HAP-1 (cell line): ENCODE measurements at regions not wholly inside any gene's neighbourhood (a gene's known extent, or its start where the extent isn't known, plus 50 kb on each side); places are given as distances from the start of the nearest gene placed in this dataset.
"Not testable (repeated sequence)": the region's sequence is repeated elsewhere in the genome, so short reads cannot be mapped to it uniquely, and the experiment has no call there.

Source experiments
- DNase-seq, 2 experiments: peaks; one replicate each; pipeline ENCODE4 v3.0.0-alpha.2; 2016 to 2020; ENCODE audit warnings: low spot score in 2 of 2
- H3K27me3 ChIP-seq: fragments of 250-450 bp; sonication (Bioruptor Pico); 2 replicates; pipeline ENCODE4 v1.5.1; 2020; ENCODE audit warnings: low read depth, mild to moderate bottlenecking, moderate library complexity
- H3K36me3 ChIP-seq: fragments of 250-450 bp; sonication (Bioruptor Pico); replicated peaks from 2 replicates; pipeline ENCODE4 v1.5.1; 2020; ENCODE audit warnings: mild to moderate bottlenecking
- H3K4me1 ChIP-seq: fragments of 250-450 bp; sonication (Bioruptor Pico); 2 replicates; pipeline ENCODE4 v1.5.1; 2020; ENCODE audit warnings: mild to moderate bottlenecking
- H3K4me3 ChIP-seq: fragments of 250-450 bp; sonication (Bioruptor Pico); 2 replicates; pipeline ENCODE4 v1.5.1; 2020; ENCODE audit warnings: mild to moderate bottlenecking, moderate library complexity
- H3K9me3 ChIP-seq: fragments of 250-450 bp; sonication (Bioruptor Pico); 2 replicates; pipeline ENCODE4 v1.5.1; 2020; ENCODE audit warnings: mild to moderate bottlenecking, moderate library complexity
- in situ Hi-C: fragments of 300-500 bp; cut with MboI; formaldehyde crosslinking; loops from 3 replicates; pipeline ENCODE4 v1.14.3; 2020; ENCODE audit warnings: low sequenced_read_pairs, inconsistent platforms, mixed read lengths

GRCh38 chrX:46257451-46257879 lies 287.8 kb downstream of the ZNF674 start:
- in situ Hi-C loops = no loop called here
- H3K27me3 ChIP-seq = no peaks in the 10 kb centered on the region
- H3K4me1 ChIP-seq = peaks cover 10% of the 10 kb centered on the region
- no peak overlapping the region for H3K4me3 ChIP-seq
- DNase-seq = no peak
- no peaks in the 10 kb centered on the region for H3K36me3 ChIP-seq
- no peaks in the 10 kb centered on the region for H3K9me3 ChIP-seq

GRCh38 chrX:46256875-46257274 lies 288.3 kb downstream of the ZNF674 start:
- Histone ChIP-seq H3K36me3 (no peaks in the 10 kb centered on the region), H3K4me3 (no peak overlapping the region), H3K4me1 (peaks cover 6% of the 10 kb centered on the region), H3K27me3 (no peaks in the 10 kb centered on the region), H3K9me3 (no peaks in the 10 kb centered on the region)
- in situ Hi-C loops = no loop called here
- no peak for DNase-seq

- Histone ChIP-seq H3K4me1 (peaks cover 6% of the 10 kb centered on the region; the same call in 1 of the 2 replicates), H3K27me3 (no peaks in the 10 kb centered on the region), H3K4me3 (no peak overlapping the region), H3K9me3 (no peaks in the 10 kb centered on the region), H3K36me3 (no peaks in the 10 kb centered on the region)
- no peak for DNase-seq
- in situ Hi-C loops = no loop called here
These were observed 290.2 kb downstream of the ZNF674 start for GRCh38 chrX:46255046-46255445.

- in situ Hi-C loops = no loop called here
- H3K9me3 ChIP-seq = no peaks in the 10 kb centered on the region
These were observed 290.6 kb downstream of the ZNF674 start for GRCh38 chrX:46254641-46255040.

GRCh38 chrX:46251755-46252154 lies 293.5 kb downstream of the ZNF674 start:
- Histone ChIP-seq H3K9me3 (no peaks in the 10 kb centered on the region), H3K4me3 (no peak overlapping the region), H3K4me1 (peaks cover 6% of the 10 kb centered on the region), H3K27me3 (no peaks in the 10 kb centered on the region), H3K36me3 (no peaks in the 10 kb centered on the region)
- in situ Hi-C loops = no loop called here
- DNase-seq = no peak

More at GRCh38 chrX:46254641-46255040, 290.6 kb downstream of the ZNF674 start:
- no peak for DNase-seq
- Histone ChIP-seq H3K4me1 (peaks cover 6% of the 10 kb centered on the region; the same call in 1 of the 2 replicates), H3K36me3 (no peaks in the 10 kb centered on the region), H3K27me3 (no peaks in the 10 kb centered on the region), H3K4me3 (no peak overlapping the region)

- no peak for DNase-seq
- Histone ChIP-seq H3K9me3 (no peaks in the 10 kb centered on the region), H3K4me3 (no peak overlapping the region), H3K4me1 (peaks cover 6% of the 10 kb centered on the region), H3K36me3 (no peaks in the 10 kb centered on the region), H3K27me3 (no peaks in the 10 kb centered on the region)
- in situ Hi-C loops = no loop called here
These were observed 295.1 kb downstream of the ZNF674 start for GRCh38 chrX:46250151-46250550.

- no peak overlapping the region for H3K4me3 ChIP-seq
- H3K27me3 ChIP-seq = no peaks in the 10 kb centered on the region
- no peaks in the 10 kb centered on the region; the same call in 1 of the 2 replicates for H3K9me3 ChIP-seq
- no peaks in the 10 kb centered on the region for H3K36me3 ChIP-seq
- DNase-seq = no peak
- no peaks in the 10 kb centered on the region; the same call in 1 of the 2 replicates for H3K4me1 ChIP-seq
- in situ Hi-C loops = no loop called here
These were observed 297.8 kb downstream of the ZNF674 start for GRCh38 chrX:46247456-46247855.

- Histone ChIP-seq H3K36me3 (no peaks in the 10 kb centered on the region), H3K27me3 (no peaks in the 10 kb centered on the region), H3K4me3 (no peak overlapping the region), H3K4me1 (no peaks in the 10 kb centered on the region; the same call in 1 of the 2 replicates), H3K9me3 (no peaks in the 10 kb centered on the region; the same call in 1 of the 2 replicates)
- no peak for DNase-seq
- in situ Hi-C loops = no loop called here
These were observed 300.8 kb downstream of the ZNF674 start for GRCh38 chrX:46244451-46244850.

GRCh38 chrX:46236411-46236810 lies 308.8 kb downstream of the ZNF674 start:
- Histone ChIP-seq H3K4me1 (no peaks in the 10 kb centered on the region), H3K27me3 (no peaks in the 10 kb centered on the region), H3K36me3 (no peaks in the 10 kb centered on the region), H3K4me3 (no peak overlapping the region), H3K9me3 (no peaks in the 10 kb centered on the region)
- DNase-seq = no peak
- in situ Hi-C loops = no loop called here

- in situ Hi-C loops = no loop called here
- Histone ChIP-seq H3K4me3 (no peak overlapping the region), H3K27me3 (no peaks in the 10 kb centered on the region), H3K36me3 (no peaks in the 10 kb centered on the region), H3K9me3 (no peaks in the 10 kb centered on the region), H3K4me1 (no peaks in the 10 kb centered on the region)
- no peak for DNase-seq
These were observed 309.4 kb downstream of the ZNF674 start for GRCh38 chrX:46235778-46236177.

- no peaks in the 10 kb centered on the region for H3K27me3 ChIP-seq
- in situ Hi-C loops = no loop called here
- H3K36me3 ChIP-seq = no peaks in the 10 kb centered on the region
- H3K4me3 ChIP-seq = no peak overlapping the region
- no peak for DNase-seq
- no peaks in the 10 kb centered on the region for H3K4me1 ChIP-seq
- H3K9me3 ChIP-seq = no peaks in the 10 kb centered on the region
These were observed 310.4 kb downstream of the ZNF674 start for GRCh38 chrX:46234775-46235174.

- in situ Hi-C loops = no loop called here
These were observed 316.8 kb downstream of the ZNF674 start for GRCh38 chrX:46228389-46228788.

GRCh38 chrX:46226422-46226821 lies 318.8 kb downstream of the ZNF674 start:
- in situ Hi-C loops = no loop called here
- no peaks in the 10 kb centered on the region for H3K27me3 ChIP-seq
- no peaks in the 10 kb centered on the region for H3K4me1 ChIP-seq
- no peak overlapping the region for H3K4me3 ChIP-seq
- H3K9me3 ChIP-seq = no peaks in the 10 kb centered on the region
- no peaks in the 10 kb centered on the region for H3K36me3 ChIP-seq
- no peak for DNase-seq

More at GRCh38 chrX:46228389-46228788, 316.8 kb downstream of the ZNF674 start:
- no peak overlapping the region for H3K4me3 ChIP-seq
- H3K9me3 ChIP-seq = no peaks in the 10 kb centered on the region
- H3K36me3 ChIP-seq = no peaks in the 10 kb centered on the region
- no peaks in the 10 kb centered on the region for H3K27me3 ChIP-seq
- no peaks in the 10 kb centered on the region for H3K4me1 ChIP-seq
- DNase-seq = no peak

GRCh38 chrX:46223499-46223898 lies 321.7 kb downstream of the ZNF674 start:
- H3K9me3 ChIP-seq, H3K27me3 ChIP-seq, DNase-seq, H3K4me1 ChIP-seq, H3K4me3 ChIP-seq, in situ Hi-C loops, H3K36me3 ChIP-seq: not testable (repeated sequence)

GRCh38 chrX:46220822-46221221 lies 324.4 kb downstream of the ZNF674 start:
- Histone ChIP-seq H3K27me3 (no peaks in the 10 kb centered on the region), H3K4me1 (no peaks in the 10 kb centered on the region), H3K9me3 (no peaks in the 10 kb centered on the region), H3K36me3 (no peaks in the 10 kb centered on the region), H3K4me3 (no peak overlapping the region)
- DNase-seq = no peak
- in situ Hi-C loops = no loop called here
